Right lobe of liver (tissue), 4 donors: ENCODE measurements at regions not wholly inside any gene's neighbourhood (a gene's known extent, or its start where the extent isn't known, plus 50 kb on each side); places are given as distances from the start of the nearest gene placed in this dataset.

ENCODE experiments used
- POLR2A ChIP-seq: fragments of 450-650 bp; IDR thresholded peaks from one replicate; pipeline ENCODE4 v1.6.1; 2017; ENCODE audit warnings: antibody characterized with exemption, mild to moderate bottlenecking
- TF ChIP-seq, protein P1 (sequence below), 4 donors: fragments of 200-600 bp in 3 of 4; fragments of 450-650 bp in 1 of 4; IDR thresholded peaks; one replicate each; pipeline versions ENCODE4 v1.5.1 to v1.8.0; 2016 to 2022; ENCODE audit warnings: antibody characterized with exemption in 4 of 4, mild to moderate bottlenecking in 2 of 4
- donor health status: DM: no; HTN: no; CAD: no.
- donor health status: DM: no; HTN: no; CAD: no.
- donor health status: DM: no; HTN: yes; CAD: no.

DNA sequence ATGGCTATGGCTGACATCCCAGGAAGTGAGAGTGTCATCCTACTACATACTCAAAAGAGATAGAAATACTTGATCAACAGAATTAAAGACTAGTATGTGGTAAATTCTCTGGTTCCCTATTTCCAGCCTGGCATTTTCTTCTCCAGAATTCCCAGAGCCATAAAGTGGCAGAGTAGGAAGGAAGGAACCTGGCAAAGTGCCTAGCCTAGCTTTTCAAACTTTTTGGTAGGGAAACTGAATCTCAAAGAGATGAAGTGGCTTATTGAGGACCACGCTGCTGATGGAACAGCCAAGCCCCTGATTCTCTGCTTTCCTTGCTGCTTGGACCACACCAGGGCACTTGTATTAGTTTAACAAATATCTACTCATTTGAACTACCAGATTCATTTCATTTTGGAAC lies 312.4 kb upstream of the RORA start:
- TF ChIP-seq, protein P1, sequence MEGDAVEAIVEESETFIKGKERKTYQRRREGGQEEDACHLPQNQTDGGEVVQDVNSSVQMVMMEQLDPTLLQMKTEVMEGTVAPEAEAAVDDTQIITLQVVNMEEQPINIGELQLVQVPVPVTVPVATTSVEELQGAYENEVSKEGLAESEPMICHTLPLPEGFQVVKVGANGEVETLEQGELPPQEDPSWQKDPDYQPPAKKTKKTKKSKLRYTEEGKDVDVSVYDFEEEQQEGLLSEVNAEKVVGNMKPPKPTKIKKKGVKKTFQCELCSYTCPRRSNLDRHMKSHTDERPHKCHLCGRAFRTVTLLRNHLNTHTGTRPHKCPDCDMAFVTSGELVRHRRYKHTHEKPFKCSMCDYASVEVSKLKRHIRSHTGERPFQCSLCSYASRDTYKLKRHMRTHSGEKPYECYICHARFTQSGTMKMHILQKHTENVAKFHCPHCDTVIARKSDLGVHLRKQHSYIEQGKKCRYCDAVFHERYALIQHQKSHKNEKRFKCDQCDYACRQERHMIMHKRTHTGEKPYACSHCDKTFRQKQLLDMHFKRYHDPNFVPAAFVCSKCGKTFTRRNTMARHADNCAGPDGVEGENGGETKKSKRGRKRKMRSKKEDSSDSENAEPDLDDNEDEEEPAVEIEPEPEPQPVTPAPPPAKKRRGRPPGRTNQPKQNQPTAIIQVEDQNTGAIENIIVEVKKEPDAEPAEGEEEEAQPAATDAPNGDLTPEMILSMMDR (IDR thresholded peaks at IDR 0.05), result no peak
- TF ChIP-seq POLR2A, result no peak
